Tibial nerve (tissue), 4 donors: ENCODE measurements at regions not wholly inside any gene's neighbourhood (a gene's known extent, or its start where the extent isn't known, plus 50 kb on each side); places are given as distances from the start of the nearest gene placed in this dataset.

Experiments
- DNase-seq, 2 donors: peaks; one replicate each; pipeline ENCODE4 v3.0.0-alpha.2; 2019; ENCODE audit warnings: low spot score in 2 of 2
- H3K27ac ChIP-seq, 4 donors: fragments of 200-600 bp; sonication (generic) in 3 of 4; one replicate each; pipeline ENCODE4 v1.5.1; 2017 to 2019; ENCODE audit warnings: mild to moderate bottlenecking in 1 of 4
- H3K27me3 ChIP-seq, 2 donors: fragments of 200-600 bp; sonication (generic) in 1 of 2; one replicate each; pipeline versions ENCODE4 v1.5.1 to v1.6.0; 2017 to 2019
- H3K36me3 ChIP-seq, 3 donors: fragments of 200-600 bp; sonication (generic); one replicate each; pipeline ENCODE4 v1.5.1; 2018 to 2019
- H3K4me1 ChIP-seq, 4 donors: fragments of 200-600 bp; sonication (generic) in 3 of 4; one replicate each; pipeline ENCODE4 v1.5.1; 2017 to 2019
- H3K4me3 ChIP-seq, 4 donors: fragments of 200-600 bp; sonication (generic) in 3 of 4; one replicate each; pipeline ENCODE4 v1.5.1; 2017 to 2019; ENCODE audit warnings: mild to moderate bottlenecking in 1 of 4, moderate library complexity in 1 of 4
- H3K9me3 ChIP-seq, 4 donors: fragments of 200-600 bp; sonication (generic) in 3 of 4; one replicate each; pipeline ENCODE4 v1.5.1; 2017 to 2019
- CTCF ChIP-seq, 5 experiments: fragments of 200-600 bp in 3 of 5; fragments of 450-650 bp in 2 of 5; sonication (generic) in 3 of 5; IDR thresholded peaks; one replicate each; pipeline ENCODE4 v1.5.1; 2016 to 2019; ENCODE audit warnings: antibody characterized with exemption in 5 of 5, mild to moderate bottlenecking in 3 of 5, moderate library complexity in 2 of 5
- EP300 ChIP-seq, 2 donors: sonication (generic); formaldehyde crosslinking; IDR thresholded peaks; one replicate each; pipeline ENCODE4 v1.6.1; 2017; ENCODE audit warnings: antibody characterized with exemption in 2 of 2, mild to moderate bottlenecking in 1 of 2
- POLR2A ChIP-seq, 2 donors: fragments of 450-650 bp; IDR thresholded peaks; one replicate each; pipeline ENCODE4 v1.6.1; 2017; ENCODE audit warnings: antibody characterized with exemption in 2 of 2, mild to moderate bottlenecking in 2 of 2, moderate library complexity in 2 of 2
- WGBS, 2 donors: methylation state at CpG; one replicate each; pipeline ENCODE4 v1.1.5; 2018; 5-methylcytosine and 5-hydroxymethylcytosine counted together

GRCh38 chr2:198387677-198388076 lies 583.3 kb downstream of the PLCL1 start:
- TF ChIP-seq POLR2A (IDR thresholded peaks at IDR 0.05): no peak
- DNase-seq: no peak
- Histone ChIP-seq H3K27me3 (no peaks in the 10 kb centered on the region), H3K27ac (no peak overlapping the region), H3K4me1 (no peaks in the 10 kb centered on the region), H3K9me3 (no peaks in the 10 kb centered on the region), H3K36me3 (no peaks in the 10 kb centered on the region), H3K4me3 (no peak overlapping the region)
- WGBS, 2 donors: 0 to 3% methylated on average over 1 of the region's 1 CpG

GRCh38 chr2:198385856-198386255 lies 581.5 kb downstream of the PLCL1 start:
- Histone ChIP-seq H3K4me3 (no peak overlapping the region), H3K27ac (no peak overlapping the region), H3K27me3 (no peaks in the 10 kb centered on the region), H3K9me3 (no peaks in the 10 kb centered on the region), H3K4me1 (no peaks in the 10 kb centered on the region), H3K36me3 (no peaks in the 10 kb centered on the region)
- TF ChIP-seq POLR2A (IDR thresholded peaks at IDR 0.05) (no peak), EP300 (IDR thresholded peaks at IDR 0.05) (no peak), CTCF (IDR thresholded peaks at IDR 0.05) (no peak)
- WGBS, 2 donors: 88 to 96% methylated on average over 1 of the region's 1 CpG
- DNase-seq: no peak

- no peaks in the 10 kb centered on the region for H3K36me3 ChIP-seq
- TF ChIP-seq EP300 (IDR thresholded peaks at IDR 0.05) (no peak), POLR2A (IDR thresholded peaks at IDR 0.05) (no peak), CTCF (IDR thresholded peaks at IDR 0.05) (no peak)
Measured at GRCh38 chr2:198385326-198385725, 580.9 kb downstream of the PLCL1 start.

GRCh38 chr2:198383392-198383791 lies 579.0 kb downstream of the PLCL1 start:
- Histone ChIP-seq H3K9me3 (no peaks in the 10 kb centered on the region), H3K27me3 (no peaks in the 10 kb centered on the region), H3K36me3 (no peaks in the 10 kb centered on the region), H3K4me1 (no peaks in the 10 kb centered on the region), H3K27ac (no peak overlapping the region), H3K4me3 (no peak overlapping the region)
- TF ChIP-seq POLR2A (IDR thresholded peaks at IDR 0.05) (no peak), CTCF (IDR thresholded peaks at IDR 0.05) (no peak), EP300 (IDR thresholded peaks at IDR 0.05) (no peak)
- DNase-seq: no peak

More at GRCh38 chr2:198385326-198385725, 580.9 kb downstream of the PLCL1 start:
- Histone ChIP-seq H3K4me1 (no peaks in the 10 kb centered on the region), H3K9me3 (no peaks in the 10 kb centered on the region), H3K27me3 (no peaks in the 10 kb centered on the region), H3K27ac (no peak overlapping the region), H3K4me3 (no peak overlapping the region)
- DNase-seq: no peak
- 35 to 52% methylated on average over 4 of the region's 4 CpGs for WGBS, 2 donors

- TF ChIP-seq POLR2A (IDR thresholded peaks at IDR 0.05) (no peak), EP300 (IDR thresholded peaks at IDR 0.05) (no peak), CTCF (IDR thresholded peaks at IDR 0.05) (no peak)
- Histone ChIP-seq H3K36me3 (no peaks in the 10 kb centered on the region), H3K4me3 (no peak overlapping the region), H3K27me3 (no peaks in the 10 kb centered on the region), H3K9me3 (no peaks in the 10 kb centered on the region), H3K27ac (no peak overlapping the region), H3K4me1 (no peaks in the 10 kb centered on the region)
- no peak for DNase-seq
Measured at GRCh38 chr2:198382811-198383210, 578.4 kb downstream of the PLCL1 start.

- no peaks in the 10 kb centered on the region for H3K4me1 ChIP-seq
- no peaks in the 10 kb centered on the region for H3K36me3 ChIP-seq
- WGBS, 2 donors: 87% methylated on average over 5 of the region's 5 CpGs
- H3K4me3 ChIP-seq: no peak overlapping the region
- DNase-seq: no peak
- no peak overlapping the region for H3K27ac ChIP-seq
- H3K9me3 ChIP-seq: no peaks in the 10 kb centered on the region
- H3K27me3 ChIP-seq: no peaks in the 10 kb centered on the region
- no peak for TF ChIP-seq POLR2A (IDR thresholded peaks at IDR 0.05)
- no peak for TF ChIP-seq EP300 (IDR thresholded peaks at IDR 0.05)
- no peak for TF ChIP-seq CTCF (IDR thresholded peaks at IDR 0.05)
Measured at GRCh38 chr2:198376677-198377076, 572.3 kb downstream of the PLCL1 start.
